Tibial nerve (tissue), 4 donors: ENCODE measurements at regions not wholly inside any gene's neighbourhood (a gene's known extent, or its start where the extent isn't known, plus 50 kb on each side); places are given as distances from the start of the nearest gene placed in this dataset.

Source experiments
- CTCF ChIP-seq, 5 experiments: fragments of 200-600 bp in 3 of 5; fragments of 450-650 bp in 2 of 5; sonication (generic) in 3 of 5; IDR thresholded peaks; one replicate each; pipeline ENCODE4 v1.5.1; 2016 to 2019; ENCODE audit warnings: antibody characterized with exemption in 5 of 5, mild to moderate bottlenecking in 3 of 5, moderate library complexity in 2 of 5
- EP300 ChIP-seq, 2 donors: sonication (generic); formaldehyde crosslinking; IDR thresholded peaks; one replicate each; pipeline ENCODE4 v1.6.1; 2017; ENCODE audit warnings: antibody characterized with exemption in 2 of 2, mild to moderate bottlenecking in 1 of 2
- POLR2A ChIP-seq, 2 donors: fragments of 450-650 bp; IDR thresholded peaks; one replicate each; pipeline ENCODE4 v1.6.1; 2017; ENCODE audit warnings: antibody characterized with exemption in 2 of 2, mild to moderate bottlenecking in 2 of 2, moderate library complexity in 2 of 2

- no peak for TF ChIP-seq POLR2A (IDR thresholded peaks at IDR 0.05)
- no peak for TF ChIP-seq CTCF (IDR thresholded peaks at IDR 0.05)
- TF ChIP-seq EP300 (IDR thresholded peaks at IDR 0.05), result no peak
These were observed 1334.4 kb upstream of the ALCAM start for GRCh38 chr3:104032283-104032682.
